H1 (cell line): ENCODE measurements at regions not wholly inside any gene's neighbourhood (a gene's known extent, or its start where the extent isn't known, plus 50 kb on each side); places are given as distances from the start of the nearest gene placed in this dataset.

Experiments used
- CTCF ChIA-PET: fragments of 300-600 bp; sonication (Branson Sonifier 250); formaldehyde crosslinking; loops from one replicate; lab custom pipeline; 2021; ENCODE audit not compliant: partially characterized antibody; lab: Charles Lee
- POLR2A ChIA-PET: fragments of 300-600 bp; sonication (Branson Sonifier 250); formaldehyde crosslinking; loops from one replicate; lab custom pipeline; 2021; ENCODE audit warnings: inconsistent platforms; ENCODE audit not compliant: partially characterized antibody; lab: Charles Lee
- DNase-seq, 2 experiments: peaks; one replicate each; pipeline versions ENCODE4 v3.0.0 to v3.0.0-alpha.2; 2010 to 2022; ENCODE audit warnings: low spot score in 2 of 2, low read depth in 1 of 2, mixed read lengths in 1 of 2
- FAIRE-seq: peaks from 2 replicates; lab custom pipeline; 2011; peaks lifted over from hg19 to GRCh38; lab: Jason Lieb, UNC
- H2AFZ ChIP-seq: 2 replicates; pipeline ENCODE4 v1.8.1; 2012; ENCODE audit warnings: low read length, inconsistent platforms
- H2AK5ac ChIP-seq: 2 replicates; pipeline ENCODE4 v1.6.1; 2013; ENCODE audit warnings: low read depth, low read length
- H2BK120ac ChIP-seq: replicated peaks from 2 replicates; pipeline ENCODE3; 2013; ENCODE audit warnings: low read depth, low read length, inconsistent platforms
- H2BK12ac ChIP-seq: 2 replicates; pipeline ENCODE4 v1.6.1; 2013; ENCODE audit warnings: low read depth, low read length
- H2BK15ac ChIP-seq: 2 replicates; pipeline ENCODE4 v1.6.1; 2013; ENCODE audit warnings: low read length
- H2BK20ac ChIP-seq: 2 replicates; pipeline ENCODE4 v1.6.1; 2013; ENCODE audit warnings: low read length
- H2BK5ac ChIP-seq: 2 replicates; pipeline ENCODE4 v1.6.1; 2013; ENCODE audit warnings: low read depth, low read length
- H3K14ac ChIP-seq: 2 replicates; pipeline ENCODE4 v1.6.1; 2013; ENCODE audit warnings: inconsistent platforms; ENCODE audit not compliant: insufficient read length
- H3K18ac ChIP-seq: 2 replicates; pipeline ENCODE4 v1.6.1; 2013; ENCODE audit warnings: low read length; ENCODE audit errors: extremely low read depth
- H3K23ac ChIP-seq: 2 replicates; pipeline ENCODE4 v1.6.1; 2013; ENCODE audit warnings: inconsistent platforms; ENCODE audit not compliant: insufficient read length
- H3K23me2 ChIP-seq: 2 replicates; pipeline ENCODE4 v1.6.1; 2013; ENCODE audit warnings: low read depth, low read length
- H3K27ac ChIP-seq: 2 replicates; pipeline ENCODE4 v1.6.1; 2011; ENCODE audit warnings: low read depth, low read length, inconsistent platforms
- H3K27me3 ChIP-seq, 4 experiments: replicated peaks in 1 of 4; 1 replicate in 1 of 4; 2 replicates in 3 of 4; pipeline versions ENCODE4 v1.6.1 to v1.8.1; 2011 to 2013; ENCODE audit warnings: low read length in 3 of 4, mild to moderate bottlenecking in 3 of 4, inconsistent platforms in 2 of 4, mixed read lengths in 2 of 4, moderate library complexity in 1 of 4; ENCODE audit not compliant: control insufficient read depth in 3 of 4, insufficient read depth in 3 of 4; ENCODE audit errors: extremely low read depth in 1 of 4
- H3K36me3 ChIP-seq, 4 experiments: 2 replicates each; pipeline versions ENCODE4 v1.6.1 to v1.8.1; 2011 to 2013; ENCODE audit warnings: mild to moderate bottlenecking in 4 of 4, low read length in 3 of 4, moderate library complexity in 2 of 4, control low read depth in 1 of 4, inconsistent platforms in 1 of 4; ENCODE audit not compliant: insufficient read depth in 4 of 4, control insufficient read depth in 2 of 4
- H3K4ac ChIP-seq: replicated peaks from 2 replicates; pipeline ENCODE3; 2013; ENCODE audit warnings: low read length, low read depth, mixed read lengths, inconsistent platforms; ENCODE audit not compliant: insufficient read length
- H3K4me1 ChIP-seq, 4 experiments: replicated peaks in 1 of 4; 1 replicate in 1 of 4; 2 replicates in 3 of 4; pipeline versions ENCODE4 v1.6.1 to v1.8.1; 2011 to 2013; ENCODE audit warnings: low read length in 3 of 4, inconsistent platforms in 2 of 4, mixed read lengths in 1 of 4; ENCODE audit not compliant: insufficient read depth in 4 of 4, control insufficient read depth in 3 of 4
- H3K4me2 ChIP-seq, 2 experiments: 2 replicates each; pipeline versions ENCODE4 v1.6.1 to v1.8.1; 2011 to 2013; ENCODE audit warnings: low read depth in 2 of 2, low read length in 2 of 2, control low read depth in 1 of 2, inconsistent platforms in 1 of 2, mild to moderate bottlenecking in 1 of 2; ENCODE audit not compliant: insufficient read depth in 1 of 2
- H3K4me3 ChIP-seq, 4 experiments: fragments of 200-600, 300-600 bp in 1 of 4; sonication (generic), shearing (Covaris generic), sonication (Bioruptor Twin) in 1 of 4; 2 replicates each; pipeline versions ENCODE4 v1.5.1 to v1.8.1; 2011 to 2016; ENCODE audit warnings: low read length in 4 of 4, low read depth in 3 of 4, control low read depth in 2 of 4, inconsistent platforms in 2 of 4, mild to moderate bottlenecking in 2 of 4, mixed read lengths in 1 of 4, moderate library complexity in 1 of 4; ENCODE audit not compliant: insufficient read depth in 2 of 4; ENCODE audit errors: extremely low read depth in 1 of 4
- H3K56ac ChIP-seq: replicated peaks from 2 replicates; pipeline ENCODE3; 2013; ENCODE audit warnings: low read depth, mild to moderate bottlenecking, mixed read lengths, low read length, inconsistent platforms; ENCODE audit not compliant: insufficient read length
- H3K79me1 ChIP-seq: 2 replicates; pipeline ENCODE4 v1.6.1; 2013; ENCODE audit warnings: low read depth, low read length, control low read depth
- H3K79me2 ChIP-seq, 2 experiments: 2 replicates each; pipeline versions ENCODE4 v1.6.1 to v1.8.1; 2012 to 2013; ENCODE audit warnings: low read length in 2 of 2, mild to moderate bottlenecking in 2 of 2, inconsistent platforms in 1 of 2; ENCODE audit not compliant: insufficient read depth in 2 of 2, control insufficient read depth in 1 of 2
- H3K9ac ChIP-seq, 4 experiments: replicated peaks in 1 of 4; 1 replicate in 1 of 4; 2 replicates in 3 of 4; pipeline versions ENCODE4 v1.6.1 to v1.8.1; 2011 to 2013; ENCODE audit warnings: low read depth in 3 of 4, low read length in 3 of 4, control low read depth in 2 of 4, mild to moderate bottlenecking in 2 of 4, moderate library complexity in 2 of 4, inconsistent platforms in 1 of 4; ENCODE audit errors: extremely low read depth in 1 of 4
- H3K9me3 ChIP-seq, 2 experiments: 2 replicates each; pipeline versions ENCODE4 v1.6.1 to v1.8.1; 2012 to 2013; ENCODE audit warnings: mild to moderate bottlenecking in 2 of 2, moderate library complexity in 2 of 2, control low read depth in 1 of 2, inconsistent platforms in 1 of 2, low read depth in 1 of 2, low read length in 1 of 2, mixed read lengths in 1 of 2; ENCODE audit not compliant: insufficient read depth in 2 of 2
- H4K20me1 ChIP-seq, 2 experiments: replicated peaks in 1 of 2; 2 replicates each; pipeline versions ENCODE3 to v1.8.1; 2011 to 2013; ENCODE audit warnings: inconsistent platforms in 2 of 2, low read length in 2 of 2, mild to moderate bottlenecking in 1 of 2; ENCODE audit not compliant: insufficient read depth in 2 of 2, control insufficient read depth in 1 of 2
- H4K5ac ChIP-seq: 2 replicates; pipeline ENCODE4 v1.6.1; 2013; ENCODE audit warnings: low read length, low read depth, mixed read lengths, inconsistent platforms; ENCODE audit not compliant: insufficient read length
- H4K8ac ChIP-seq: 2 replicates; pipeline ENCODE4 v1.8.0; 2013; ENCODE audit warnings: mild to moderate bottlenecking, moderate library complexity, low read length, inconsistent platforms; ENCODE audit not compliant: insufficient read depth; ENCODE audit errors: extremely low read depth
- H4K91ac ChIP-seq: replicated peaks from 2 replicates; pipeline ENCODE3; 2013; ENCODE audit warnings: low read length, mixed read lengths, inconsistent platforms; ENCODE audit not compliant: insufficient read length
- ATF2 ChIP-seq: IDR thresholded peaks from 2 replicates; pipeline ENCODE4 v1.6.1; 2012; ENCODE audit warnings: low read length, inconsistent platforms
- CEBPB ChIP-seq: IDR thresholded peaks from 2 replicates; pipeline ENCODE4 v1.6.1; 2012; ENCODE audit warnings: low read depth, low read length
- GABPA ChIP-seq: IDR thresholded peaks from 2 replicates; pipeline ENCODE4 v1.6.1; 2011; ENCODE audit warnings: mild to moderate bottlenecking, low read length, moderate library complexity, borderline replicate concordance; ENCODE audit not compliant: insufficient read depth
- MAFK ChIP-seq: IDR thresholded peaks from 2 replicates; pipeline ENCODE4 v1.6.1; 2012; ENCODE audit warnings: low read depth, mild to moderate bottlenecking, improper control_type of control experiment, low read length
- SIX5 ChIP-seq: IDR thresholded peaks from 2 replicates; pipeline ENCODE4 v1.6.1; 2011; ENCODE audit warnings: mild to moderate bottlenecking, low read depth, low read length
- SUZ12 ChIP-seq: fragments of 200-600 bp; sonication (generic); IDR thresholded peaks from 2 replicates; pipeline ENCODE4 v1.6.1; 2012; ENCODE audit warnings: mild to moderate bottlenecking, inconsistent platforms, low read length, moderate library complexity, mixed read lengths
- USF2 ChIP-seq: IDR thresholded peaks from 2 replicates; pipeline ENCODE4 v1.6.1; 2011; ENCODE audit warnings: low read length, improper control_type of control experiment
- WGBS, 2 experiments: shearing (Covaris generic) in 1 of 2; methylation state at CpG; one replicate each; pipeline versions ENCODE4 v1.1.6 to v1.1.7; 2013 to 2015; ENCODE audit warnings: low lambda C conversion rate in 2 of 2, mixed read lengths in 2 of 2, inconsistent platforms in 1 of 2, low coverage in 1 of 2, missing lambda C conversion rate in 1 of 2; ENCODE audit not compliant: insufficient replicate concordance in 2 of 2, insufficient coverage in 1 of 2, insufficient read length in 1 of 2; ENCODE audit errors: extremely low coverage in 1 of 2, missing lambda C conversion rate in 1 of 2; 5-methylcytosine and 5-hydroxymethylcytosine counted together

GRCh38 chr4:190121759-190122158 is 51.8 kb upstream of the DUX4 start:
- no peak for TF ChIP-seq ATF2
- no peak for TF ChIP-seq CEBPB
- TF ChIP-seq GABPA: no peak
- TF ChIP-seq SUZ12: no peak
- no peak for TF ChIP-seq MAFK
- no peak for TF ChIP-seq SIX5
- no peak for TF ChIP-seq USF2
- Histone ChIP-seq H3K23me2 (peaks cover 8% of the 10 kb centered on the region; the same call in 1 of the 2 replicates), H4K91ac (no peak overlapping the region), H3K56ac (no peak overlapping the region), H3K27me3 (no peaks in the 10 kb centered on the region), H2BK5ac (no peak overlapping the region), H3K23ac (no peak overlapping the region), H3K36me3 (no peaks in the 10 kb centered on the region), H4K20me1 (no peaks in the 10 kb centered on the region), H3K79me1 (no peaks in the 10 kb centered on the region), H3K18ac (no peak overlapping the region), H2BK120ac (no peak overlapping the region), H2AFZ (no peak overlapping the region), H3K14ac (no peak overlapping the region), H3K4me1 (no peaks in the 10 kb centered on the region), H3K9ac (no peak overlapping the region), H2AK5ac (no peak overlapping the region), H4K8ac (no peak overlapping the region), H2BK12ac (no peak overlapping the region), H3K27ac (no peak overlapping the region), H3K9me3 (peaks cover 2 to 28% of the 10 kb centered on the region in 2 experiments; a peak in 3 of 4 replicates), H2BK15ac (no peak overlapping the region), H3K4ac (no peak overlapping the region), H2BK20ac (no peak overlapping the region), H3K4me3 (no peak overlapping the region), H4K5ac (no peak overlapping the region), H3K4me2 (no peak overlapping the region), H3K79me2 (no peaks in the 10 kb centered on the region)
- no peak for FAIRE-seq
- WGBS, 2 experiments: 76% methylated on average over 5 of the region's 70 CpGs; no CpG with 5 or more reads in 1 of the 2 experiments
- no peak for DNase-seq
- CTCF ChIA-PET: no interaction called here
- POLR2A ChIA-PET: no interaction called here
